ENCODE measurements at regions not wholly inside any gene's neighbourhood (a gene's known extent, or its start where the extent isn't known, plus 50 kb on each side); places are given as distances from the start of the nearest gene placed in this dataset.

- DNase-seq (no peak), ATAC-seq (ENCODE audit: low read depth in 2 of 2) (no peak)
- Histone ChIP-seq H3K9me3 (ENCODE audit: control insufficient read depth in 2 of 2, low read length in 2 of 2) (no peaks in the 10 kb centered on the region), H3K4me3 (ENCODE audit: low read depth, low read length) (no peak overlapping the region), H3K27me3 (ENCODE audit: control insufficient read depth, insufficient read depth, low read length) (no peaks in the 10 kb centered on the region), H3K4me1 (ENCODE audit: control insufficient read depth, insufficient read depth, low read length, poor library complexity, severe bottlenecking) (no peaks in the 10 kb centered on the region), H3K27ac (ENCODE audit: insufficient read depth, low read length, poor library complexity, severe bottlenecking) (no peak overlapping the region), H3K36me3 (ENCODE audit: control insufficient read depth, insufficient read depth, low read length) (no peaks in the 10 kb centered on the region)
- peaks cover 4% of the 10 kb centered on the region for H3K27me3 Mint-ChIP-seq
- H3K36me3 Mint-ChIP-seq: no peaks in the 10 kb centered on the region
- no peak overlapping the region for H3K27ac Mint-ChIP-seq
- H3K9me3 Mint-ChIP-seq: peaks cover 0 to 2% (median 0%) of the 10 kb centered on the region in 7 donors
- no peak overlapping the region for H3K4me3 Mint-ChIP-seq
- no peaks in the 10 kb centered on the region for H3K4me1 Mint-ChIP-seq
Measured at GRCh38 chr5:168022446-168023169, 268.8 kb upstream of the WWC1 start.

GRCh38 chr5:168023191-168023590 is 268.3 kb upstream of the WWC1 start:
- H3K9me3 Mint-ChIP-seq: peaks cover 0 to 3% (median 0%) of the 10 kb centered on the region in 7 donors
- Histone ChIP-seq H3K36me3 (ENCODE audit: control insufficient read depth, insufficient read depth, low read length) (no peaks in the 10 kb centered on the region), H3K4me1 (ENCODE audit: control insufficient read depth, insufficient read depth, low read length, poor library complexity, severe bottlenecking) (no peaks in the 10 kb centered on the region), H3K27me3 (ENCODE audit: control insufficient read depth, insufficient read depth, low read length) (no peaks in the 10 kb centered on the region), H3K9me3 (ENCODE audit: control insufficient read depth in 2 of 2, low read length in 2 of 2) (no peaks in the 10 kb centered on the region), H3K4me3 (ENCODE audit: low read depth, low read length) (no peak overlapping the region), H3K27ac (ENCODE audit: insufficient read depth, low read length, poor library complexity, severe bottlenecking) (no peak overlapping the region)
- no peaks in the 10 kb centered on the region for H3K4me1 Mint-ChIP-seq
- H3K36me3 Mint-ChIP-seq: no peaks in the 10 kb centered on the region
- peaks cover 4% of the 10 kb centered on the region for H3K27me3 Mint-ChIP-seq
- H3K4me3 Mint-ChIP-seq: no peak overlapping the region
- ATAC-seq (ENCODE audit: low read depth in 2 of 2): no peak
- no peak overlapping the region for H3K27ac Mint-ChIP-seq
- DNase-seq: no peak

DNA sequence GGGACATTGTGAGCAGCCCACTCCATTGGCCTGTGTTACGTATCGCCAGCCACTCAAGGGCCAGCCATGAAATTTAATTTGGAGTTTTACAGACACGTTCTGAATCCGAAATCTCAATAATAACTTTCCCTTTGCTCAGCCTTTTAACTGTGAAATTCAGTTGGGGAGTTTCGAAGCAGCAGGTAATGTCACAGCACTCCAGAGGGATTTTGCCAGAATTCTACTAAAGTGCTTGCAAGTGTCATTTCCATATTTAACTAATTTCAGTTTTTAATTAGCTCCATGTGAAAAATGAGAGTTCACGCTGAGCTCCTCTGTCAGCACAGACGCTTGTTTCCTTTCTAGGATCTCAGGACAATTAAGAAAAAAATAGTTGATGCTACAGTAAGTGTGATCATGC is 267.1 kb upstream of the WWC1 start:
- no peaks in the 10 kb centered on the region for H3K27me3 ChIP-seq (ENCODE audit: control insufficient read depth, insufficient read depth, low read length)
- H3K4me1 ChIP-seq (ENCODE audit: control insufficient read depth, insufficient read depth, low read length, poor library complexity, severe bottlenecking): no peaks in the 10 kb centered on the region
- H3K4me3 Mint-ChIP-seq: no peak overlapping the region
- DNase-seq (no peak), ATAC-seq (ENCODE audit: low read depth in 2 of 2) (no peak)
- H3K36me3 Mint-ChIP-seq: no peaks in the 10 kb centered on the region
- H3K4me3 ChIP-seq (ENCODE audit: low read depth, low read length): no peak overlapping the region
- no peaks in the 10 kb centered on the region for H3K36me3 ChIP-seq (ENCODE audit: control insufficient read depth, insufficient read depth, low read length)
- no peaks in the 10 kb centered on the region for H3K9me3 ChIP-seq (ENCODE audit: control insufficient read depth in 2 of 2, low read length in 2 of 2)
- H3K27ac ChIP-seq (ENCODE audit: insufficient read depth, low read length, poor library complexity, severe bottlenecking): no peak overlapping the region
- no peaks in the 10 kb centered on the region for H3K4me1 Mint-ChIP-seq
- peaks cover 4% of the 10 kb centered on the region for H3K27me3 Mint-ChIP-seq
- peaks cover 0 to 3% (median 0%) of the 10 kb centered on the region in 7 donors for H3K9me3 Mint-ChIP-seq
- H3K27ac Mint-ChIP-seq: no peak overlapping the region

- no peak overlapping the region for H3K27ac Mint-ChIP-seq
- DNase-seq (no peak), ATAC-seq (ENCODE audit: low read depth in 2 of 2) (no peak)
- Histone ChIP-seq H3K36me3 (ENCODE audit: control insufficient read depth, insufficient read depth, low read length) (no peaks in the 10 kb centered on the region), H3K27me3 (ENCODE audit: control insufficient read depth, insufficient read depth, low read length) (no peaks in the 10 kb centered on the region), H3K4me1 (ENCODE audit: control insufficient read depth, insufficient read depth, low read length, poor library complexity, severe bottlenecking) (no peaks in the 10 kb centered on the region), H3K9me3 (ENCODE audit: control insufficient read depth in 2 of 2, low read length in 2 of 2) (no peaks in the 10 kb centered on the region), H3K4me3 (ENCODE audit: low read depth, low read length) (no peak overlapping the region), H3K27ac (ENCODE audit: insufficient read depth, low read length, poor library complexity, severe bottlenecking) (no peak overlapping the region)
- peaks cover 8% of the 10 kb centered on the region for H3K27me3 Mint-ChIP-seq
- H3K4me3 Mint-ChIP-seq: no peak overlapping the region
- peaks cover 0 to 4% (median 2%) of the 10 kb centered on the region in 7 donors for H3K9me3 Mint-ChIP-seq
- H3K36me3 Mint-ChIP-seq: no peaks in the 10 kb centered on the region
- H3K4me1 Mint-ChIP-seq: no peaks in the 10 kb centered on the region
Measured at GRCh38 chr5:168027007-168027406, 264.4 kb upstream of the WWC1 start.

DNA sequence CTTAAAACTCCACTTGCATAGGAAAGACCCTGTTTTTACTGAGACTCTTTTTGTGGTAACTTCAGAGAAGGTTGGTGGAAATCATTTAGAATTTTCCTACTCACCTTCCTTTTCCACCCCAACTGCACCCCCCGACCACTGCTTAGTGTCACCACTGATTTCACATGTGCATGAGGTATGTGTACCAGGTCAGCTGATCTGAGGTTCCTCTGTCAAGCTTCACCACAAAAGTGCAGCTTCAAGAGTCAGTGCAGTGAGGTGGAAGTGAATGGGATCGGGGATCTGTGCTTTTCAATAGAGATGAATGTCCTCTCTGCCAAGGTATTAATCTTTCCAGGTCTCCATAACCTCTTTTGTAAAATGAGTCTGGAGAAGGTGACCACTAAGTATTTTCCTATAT is 260.5 kb upstream of the WWC1 start:
- H3K36me3 Mint-ChIP-seq: no peaks in the 10 kb centered on the region
- H3K27ac ChIP-seq (ENCODE audit: insufficient read depth, low read length, poor library complexity, severe bottlenecking): no peak overlapping the region
- no peaks in the 10 kb centered on the region for H3K9me3 ChIP-seq (ENCODE audit: control insufficient read depth in 2 of 2, low read length in 2 of 2)
- peaks cover 4% of the 10 kb centered on the region for H3K27me3 Mint-ChIP-seq
- no peak overlapping the region for H3K27ac Mint-ChIP-seq
- H3K4me3 Mint-ChIP-seq: no peak overlapping the region
- H3K27me3 ChIP-seq (ENCODE audit: control insufficient read depth, insufficient read depth, low read length): no peaks in the 10 kb centered on the region
- no peaks in the 10 kb centered on the region for H3K36me3 ChIP-seq (ENCODE audit: control insufficient read depth, insufficient read depth, low read length)
- H3K4me1 Mint-ChIP-seq: no peaks in the 10 kb centered on the region
- no peak for ATAC-seq (ENCODE audit: low read depth in 2 of 2)
- no peak overlapping the region for H3K4me3 ChIP-seq (ENCODE audit: low read depth, low read length)
- H3K4me1 ChIP-seq (ENCODE audit: control insufficient read depth, insufficient read depth, low read length, poor library complexity, severe bottlenecking): no peaks in the 10 kb centered on the region
- DNase-seq: no peak
- H3K9me3 Mint-ChIP-seq: peaks cover 0 to 4% (median 0%) of the 10 kb centered on the region in 7 donors

GRCh38 chr5:168031614-168032013 is 259.8 kb upstream of the WWC1 start:
- H3K27me3 Mint-ChIP-seq: peaks cover 4% of the 10 kb centered on the region
- no peak for ATAC-seq (ENCODE audit: low read depth in 2 of 2)

DNA sequence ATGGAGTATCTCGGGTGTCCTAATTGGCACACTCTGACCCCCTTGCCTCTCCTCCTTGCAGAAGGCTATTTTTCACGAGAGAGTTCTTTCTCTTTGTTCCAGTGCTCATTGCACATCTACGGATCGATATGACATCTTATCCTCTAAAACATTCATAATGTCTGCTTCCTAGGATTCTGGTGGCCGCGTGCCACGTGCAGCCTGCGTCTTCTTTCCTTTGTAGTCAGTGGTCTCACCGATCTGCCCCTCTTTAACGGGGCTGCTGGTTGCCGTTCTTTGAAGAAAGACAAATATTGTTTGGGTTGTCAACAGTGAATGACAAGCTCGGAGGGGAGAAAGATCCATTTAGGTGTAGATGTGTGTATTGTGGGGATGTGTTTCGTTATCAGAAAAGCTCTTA is 252.4 kb upstream of the WWC1 start:
- Histone ChIP-seq H3K27me3 (ENCODE audit: control insufficient read depth, insufficient read depth, low read length) (no peaks in the 10 kb centered on the region), H3K27ac (ENCODE audit: insufficient read depth, low read length, poor library complexity, severe bottlenecking) (no peak overlapping the region), H3K9me3 (ENCODE audit: control insufficient read depth in 2 of 2, low read length in 2 of 2) (no peaks in the 10 kb centered on the region), H3K4me3 (ENCODE audit: low read depth, low read length) (no peak overlapping the region), H3K4me1 (ENCODE audit: control insufficient read depth, insufficient read depth, low read length, poor library complexity, severe bottlenecking) (no peaks in the 10 kb centered on the region), H3K36me3 (ENCODE audit: control insufficient read depth, insufficient read depth, low read length) (no peaks in the 10 kb centered on the region)
- Mint-ChIP-seq H3K36me3 (no peaks in the 10 kb centered on the region), H3K27me3 (no peaks in the 10 kb centered on the region), H3K27ac (no peak overlapping the region), H3K9me3 (peaks cover 0 to 6% (median 0%) of the 10 kb centered on the region in 7 donors), H3K4me3 (no peak overlapping the region), H3K4me1 (no peaks in the 10 kb centered on the region)
- ATAC-seq (ENCODE audit: low read depth in 2 of 2) (no peak), DNase-seq (no peak)

More at GRCh38 chr5:168031614-168032013, 259.8 kb upstream of the WWC1 start:
- Histone ChIP-seq H3K9me3 (ENCODE audit: control insufficient read depth in 2 of 2, low read length in 2 of 2) (no peaks in the 10 kb centered on the region), H3K27me3 (ENCODE audit: control insufficient read depth, insufficient read depth, low read length) (no peaks in the 10 kb centered on the region), H3K4me3 (ENCODE audit: low read depth, low read length) (no peak overlapping the region), H3K4me1 (ENCODE audit: control insufficient read depth, insufficient read depth, low read length, poor library complexity, severe bottlenecking) (no peaks in the 10 kb centered on the region), H3K27ac (ENCODE audit: insufficient read depth, low read length, poor library complexity, severe bottlenecking) (no peak overlapping the region), H3K36me3 (ENCODE audit: control insufficient read depth, insufficient read depth, low read length) (no peaks in the 10 kb centered on the region)
- Mint-ChIP-seq H3K9me3 (peaks cover 0 to 4% (median 0%) of the 10 kb centered on the region in 7 donors), H3K4me1 (no peaks in the 10 kb centered on the region), H3K4me3 (no peak overlapping the region), H3K36me3 (no peaks in the 10 kb centered on the region), H3K27ac (no peak overlapping the region)
- DNase-seq: no peak

- no peaks in the 10 kb centered on the region for H3K9me3 ChIP-seq (ENCODE audit: control insufficient read depth in 2 of 2, low read length in 2 of 2)
- no peak overlapping the region for H3K27ac ChIP-seq (ENCODE audit: insufficient read depth, low read length, poor library complexity, severe bottlenecking)
- Mint-ChIP-seq H3K27ac (no peak overlapping the region), H3K36me3 (no peaks in the 10 kb centered on the region), H3K27me3 (no peaks in the 10 kb centered on the region), H3K4me1 (no peaks in the 10 kb centered on the region), H3K9me3 (peaks cover 0 to 6% (median 0%) of the 10 kb centered on the region in 7 donors), H3K4me3 (no peak overlapping the region)
- H3K4me1 ChIP-seq (ENCODE audit: control insufficient read depth, insufficient read depth, low read length, poor library complexity, severe bottlenecking): no peaks in the 10 kb centered on the region
- H3K27me3 ChIP-seq (ENCODE audit: control insufficient read depth, insufficient read depth, low read length): no peaks in the 10 kb centered on the region
- DNase-seq (no peak), ATAC-seq (ENCODE audit: low read depth in 2 of 2) (no peak)
- H3K36me3 ChIP-seq (ENCODE audit: control insufficient read depth, insufficient read depth, low read length): no peaks in the 10 kb centered on the region
- no peak overlapping the region for H3K4me3 ChIP-seq (ENCODE audit: low read depth, low read length)
Measured at GRCh38 chr5:168039566-168040248, 251.7 kb upstream of the WWC1 start.
